HG03460 (cell line): ENCODE measurements at regions not wholly inside any gene's neighbourhood (a gene's known extent, or its start where the extent isn't known, plus 50 kb on each side); places are given as distances from the start of the nearest gene placed in this dataset.

Experiments used
- ATAC-seq: cut with Tn5 transposase; IDR thresholded peaks from one replicate; pipeline ENCODE4 v1.9.1; 2021; ENCODE audit not compliant: unreplicated experiment

DNA sequence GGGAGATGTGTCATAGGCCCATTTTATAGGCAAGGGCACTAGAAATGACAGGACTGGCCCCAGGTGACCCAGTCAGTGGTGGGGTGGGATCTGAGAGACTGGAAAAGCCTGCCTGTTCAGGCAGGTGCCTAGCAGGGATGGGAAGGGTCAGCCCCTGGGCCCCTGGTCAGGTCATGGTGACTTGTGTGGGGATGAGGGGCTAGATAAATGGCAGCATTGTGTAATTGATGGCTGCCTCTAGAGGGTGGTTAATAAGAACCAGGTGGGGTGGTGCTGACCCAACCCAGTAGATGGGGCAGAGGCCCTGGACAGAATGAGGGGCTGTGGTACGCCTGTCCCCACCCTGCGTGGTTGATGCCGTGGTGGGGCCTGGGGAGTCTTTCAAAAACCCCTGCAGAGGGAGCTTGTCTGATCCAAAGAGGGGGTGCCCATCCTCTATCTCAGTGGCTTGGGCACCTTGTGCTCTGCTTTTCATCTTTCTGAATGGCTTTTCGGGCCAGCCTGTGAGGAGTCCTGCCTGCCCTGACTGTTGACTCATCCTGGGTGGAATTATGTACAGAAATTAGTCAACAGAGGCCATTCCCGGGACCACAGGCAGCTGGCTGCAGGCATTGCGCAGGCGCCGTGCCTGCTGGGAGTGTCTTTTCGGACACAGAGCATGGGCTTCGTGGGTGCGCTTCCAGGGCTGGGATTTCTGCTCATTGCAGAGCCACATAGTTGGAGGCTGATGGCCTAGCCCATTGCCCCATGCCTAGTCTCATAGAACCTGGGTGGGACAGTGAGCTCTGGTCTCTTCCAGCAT is 93.6 kb upstream of the PITX1 start:
- no peak for ATAC-seq

DNA sequence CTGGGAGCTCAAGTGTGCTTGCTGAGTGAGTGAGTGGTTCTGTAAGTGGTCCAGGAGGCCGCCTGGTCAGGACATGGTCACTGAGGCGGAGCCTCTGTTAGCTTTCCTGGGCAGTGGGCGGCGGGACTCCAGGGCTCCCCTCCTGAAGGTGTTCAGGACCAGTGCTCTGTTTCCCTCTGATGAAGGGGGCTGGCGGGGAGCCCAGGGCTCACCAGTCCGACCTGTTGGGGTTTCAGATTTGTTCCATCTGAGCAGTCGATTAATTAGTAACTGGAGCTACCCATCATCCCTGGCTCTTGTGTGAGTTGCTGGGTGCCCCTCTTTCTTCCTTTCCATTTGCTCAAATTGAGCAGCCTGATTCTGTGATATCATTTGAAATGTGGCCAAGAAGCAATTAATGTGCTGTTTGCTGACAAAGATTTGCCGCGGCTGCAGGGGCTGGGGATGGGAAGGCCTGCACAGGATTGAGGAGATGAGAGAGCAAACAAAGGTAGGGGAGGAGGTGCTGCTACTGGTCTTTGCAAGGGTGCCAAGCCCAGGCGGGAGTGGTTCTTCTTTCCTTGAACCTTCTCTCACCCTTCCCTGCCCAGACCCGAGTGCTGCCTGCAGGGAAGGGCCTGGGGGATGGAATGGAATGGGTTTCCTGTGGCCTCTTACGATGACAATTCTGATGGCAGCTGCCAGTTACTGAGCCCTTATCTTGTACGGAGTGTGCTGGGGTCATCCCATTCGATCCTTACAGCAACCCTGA is 92.8 kb upstream of the PITX1 start:
- ATAC-seq, result no peak

DNA sequence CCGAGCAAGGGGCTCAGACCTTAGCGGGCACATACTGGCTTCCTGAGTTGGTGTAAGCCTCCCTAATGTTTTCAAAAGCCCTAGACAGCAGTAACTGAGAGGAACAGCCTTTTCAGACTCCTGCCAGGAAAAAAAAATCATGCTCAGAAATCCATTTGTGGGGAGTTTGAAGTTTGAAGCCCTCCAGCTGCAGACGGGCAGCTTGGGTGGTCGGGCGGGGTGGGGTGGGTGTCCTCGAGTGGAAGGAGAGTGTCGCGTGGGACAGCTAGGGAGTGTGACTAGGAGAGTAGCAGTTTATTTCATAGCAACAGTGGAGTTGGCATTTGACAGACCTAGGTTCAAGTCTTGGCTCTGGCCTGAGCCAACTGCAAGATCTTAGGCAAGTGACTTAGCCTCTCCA is 90.7 kb upstream of the PITX1 start:
- ATAC-seq, result no peak

DNA sequence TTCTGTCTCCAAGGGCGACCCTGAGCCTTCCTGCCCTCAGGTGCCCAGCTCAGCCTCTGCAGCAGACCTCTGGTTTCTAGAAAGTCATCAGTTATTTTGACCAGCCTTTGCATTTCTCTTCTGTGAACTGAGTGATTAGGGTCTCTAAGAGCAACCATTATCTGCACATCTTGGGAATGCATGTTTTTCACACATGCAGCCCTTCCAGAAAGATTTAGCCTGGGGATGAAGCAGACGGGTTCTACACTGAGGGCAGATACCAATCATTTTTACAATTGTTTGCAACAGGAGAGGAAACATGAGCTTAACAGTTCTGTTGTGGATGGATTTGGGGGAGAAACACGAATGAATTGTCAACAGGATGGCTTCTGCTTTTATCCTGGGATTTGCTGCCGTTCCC is 90.1 kb upstream of the PITX1 start:
- no peak for ATAC-seq

DNA sequence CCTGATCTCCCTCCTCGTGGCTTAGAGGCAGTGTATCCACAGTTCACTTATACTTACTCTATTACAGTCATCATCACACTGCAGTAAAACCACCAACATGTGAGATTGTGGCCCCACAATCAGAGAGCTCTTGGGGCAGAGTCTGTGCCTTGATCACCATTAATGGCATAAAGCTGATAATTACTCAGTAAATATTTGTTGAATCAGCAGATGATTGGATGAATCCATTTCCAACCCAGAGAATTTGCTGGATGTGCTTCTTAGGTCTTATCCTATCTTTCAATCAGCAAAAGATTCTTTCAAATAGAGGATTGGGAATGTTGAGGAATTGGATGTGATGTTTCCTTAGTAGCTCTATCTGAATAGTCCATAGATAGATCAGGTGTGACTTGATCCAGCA is 88.8 kb upstream of the PITX1 start:
- ATAC-seq, result no peak

DNA sequence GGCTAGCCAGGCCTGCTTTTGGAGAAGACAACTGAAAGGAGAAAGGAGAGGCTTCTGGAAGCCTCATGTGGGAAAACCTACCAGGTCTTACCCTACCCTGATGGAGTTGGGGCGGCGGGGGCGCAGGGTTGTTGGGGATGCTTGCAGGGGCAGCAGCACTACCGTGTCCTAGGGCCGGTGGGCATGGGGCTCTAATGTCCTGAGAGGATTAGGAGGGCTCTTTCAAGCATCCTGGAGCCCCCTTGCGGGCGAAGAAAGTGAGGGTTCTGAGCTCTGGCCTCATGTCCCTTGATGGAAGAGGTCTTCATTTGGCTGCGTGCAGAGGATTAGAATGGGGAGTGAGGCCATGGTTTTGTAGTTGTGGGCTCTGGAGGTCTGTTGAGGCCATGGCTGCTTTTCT is 86.9 kb upstream of the PITX1 start:
- no peak for ATAC-seq

DNA sequence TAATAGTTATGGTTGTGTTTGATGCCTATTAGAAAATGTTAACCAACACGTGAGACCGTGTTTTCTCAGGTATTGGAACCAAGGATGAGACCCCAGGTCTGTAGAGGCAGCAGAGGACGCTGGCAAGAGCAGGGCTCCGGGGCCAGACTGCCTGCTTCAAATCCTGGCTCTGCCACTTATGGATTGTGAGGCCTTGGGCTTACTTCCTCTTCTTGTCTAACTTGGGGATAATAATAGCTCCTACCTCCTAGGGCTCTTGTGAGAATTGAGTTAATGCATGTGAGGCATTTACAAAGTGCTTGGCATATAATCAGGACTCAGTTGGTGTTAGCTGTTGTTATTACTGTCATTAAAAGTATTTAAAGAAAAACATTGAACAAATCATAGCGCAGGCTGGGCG is 85.5 kb upstream of the PITX1 start:
- no peak for ATAC-seq

DNA sequence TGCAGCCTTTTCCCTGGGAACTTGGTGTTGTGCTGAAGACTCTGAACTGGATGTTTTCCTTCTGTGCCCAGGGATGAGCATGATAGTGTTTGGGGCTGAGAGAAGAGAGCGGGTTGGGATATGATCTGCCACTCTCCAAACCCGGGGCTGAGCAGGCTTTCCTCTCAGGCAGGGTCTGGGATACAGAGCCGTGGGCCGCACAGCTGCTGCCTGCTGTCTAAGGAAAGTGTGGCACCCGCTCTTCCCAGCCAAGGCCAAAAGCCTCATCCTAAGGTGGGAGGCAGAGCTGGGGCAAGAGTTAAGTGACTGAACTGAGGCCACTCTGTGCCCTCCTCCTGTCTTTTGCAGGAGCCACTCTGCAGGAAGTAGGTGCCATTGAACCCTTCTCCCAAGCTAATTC is 83.6 kb upstream of the PITX1 start:
- ATAC-seq, result no peak

DNA sequence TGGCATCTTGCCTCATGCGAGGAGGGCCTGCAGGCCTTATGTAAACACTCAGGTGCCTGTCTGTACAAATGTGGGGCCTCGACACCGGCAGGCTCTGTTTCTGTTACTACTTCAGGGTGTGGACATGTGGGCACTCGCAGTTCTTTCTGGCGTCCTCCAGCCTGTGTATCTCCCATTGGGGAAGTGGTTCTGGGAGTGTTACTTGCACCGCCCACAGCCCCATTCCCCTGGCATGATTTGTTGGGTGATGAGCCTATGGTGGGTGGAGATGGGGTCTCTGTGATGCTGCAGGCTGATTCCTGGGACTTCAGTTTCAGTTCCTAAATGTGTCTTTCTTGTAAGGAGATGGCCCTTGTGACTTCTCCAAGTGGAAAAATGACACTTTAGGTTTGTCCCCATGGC is 82.1 kb upstream of the PITX1 start:
- no peak for ATAC-seq

DNA sequence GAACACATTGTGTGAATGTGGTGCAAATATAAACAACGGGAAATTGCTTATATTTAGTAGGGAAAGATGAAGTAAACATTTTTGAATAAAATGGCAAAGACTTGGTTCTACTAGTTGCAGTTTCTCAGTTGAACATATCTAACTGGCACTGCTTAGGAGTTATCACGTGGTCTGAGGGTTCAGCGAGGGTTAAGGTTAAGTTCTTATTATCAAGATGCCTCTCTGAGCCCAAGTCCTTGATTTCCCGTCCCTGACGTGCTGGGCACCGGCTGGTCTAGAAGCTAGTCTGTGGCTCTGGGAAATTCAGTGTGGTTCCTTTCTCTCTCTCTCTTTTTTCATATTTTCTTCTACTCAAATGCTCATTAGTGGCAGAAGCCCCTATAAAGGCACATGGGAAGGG is 81.6 kb upstream of the PITX1 start:
- no peak for ATAC-seq

DNA sequence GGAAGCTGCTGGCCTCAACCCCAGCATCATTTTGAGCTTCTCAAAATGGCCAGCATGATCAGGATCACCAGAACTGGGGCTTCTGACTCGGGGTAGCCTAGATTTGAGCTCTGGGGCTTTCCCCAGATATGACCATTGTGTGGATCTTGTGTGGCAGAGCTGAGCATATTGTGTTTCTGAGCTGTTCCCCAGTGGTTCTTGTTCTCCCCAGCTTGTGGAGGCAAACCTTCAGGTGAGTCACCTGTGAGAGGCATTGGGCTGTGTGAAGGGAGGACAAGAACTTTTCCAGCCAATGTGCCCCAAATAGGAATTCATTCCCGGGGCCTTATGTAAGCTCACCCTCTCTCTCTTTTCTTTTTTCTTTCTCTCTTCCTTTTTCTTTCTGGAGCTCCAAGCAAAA is 80.7 kb upstream of the PITX1 start:
- ATAC-seq, result no peak

DNA sequence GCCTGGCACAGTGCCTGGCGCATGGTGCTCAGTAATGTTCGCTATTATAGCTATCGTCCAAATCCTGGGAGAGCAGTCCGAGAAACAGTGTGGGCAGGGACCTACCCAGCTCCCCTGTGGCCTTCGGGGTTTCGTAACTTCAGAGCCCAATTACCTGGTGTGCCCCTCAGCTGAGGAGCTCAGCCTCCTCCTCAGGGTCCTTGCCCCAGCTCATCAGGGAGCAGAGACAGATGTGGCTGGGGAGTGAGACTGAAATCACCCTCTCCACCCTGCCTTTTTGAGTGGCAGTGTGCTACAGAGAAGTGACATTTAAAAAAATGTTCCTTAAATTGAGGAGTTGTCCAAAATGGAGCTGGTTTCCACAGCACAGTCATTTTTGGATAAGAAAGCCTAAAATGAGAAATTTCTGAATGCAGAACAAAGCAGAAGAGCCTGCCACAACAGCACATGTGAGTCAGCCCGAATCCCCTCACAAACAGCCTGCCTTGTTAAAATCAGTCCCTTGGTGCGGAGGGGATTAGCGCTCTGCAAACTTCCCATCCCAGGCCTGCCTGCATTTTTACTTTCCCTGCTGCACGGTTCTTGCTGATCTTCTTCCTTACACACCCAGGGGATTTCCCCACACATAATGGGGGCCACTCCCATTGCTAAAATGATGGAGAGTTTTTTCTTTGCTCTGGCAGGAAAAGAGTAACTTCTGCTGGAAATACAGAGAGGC is 78.1 kb upstream of the PITX1 start:
- ATAC-seq, result no peak

DNA sequence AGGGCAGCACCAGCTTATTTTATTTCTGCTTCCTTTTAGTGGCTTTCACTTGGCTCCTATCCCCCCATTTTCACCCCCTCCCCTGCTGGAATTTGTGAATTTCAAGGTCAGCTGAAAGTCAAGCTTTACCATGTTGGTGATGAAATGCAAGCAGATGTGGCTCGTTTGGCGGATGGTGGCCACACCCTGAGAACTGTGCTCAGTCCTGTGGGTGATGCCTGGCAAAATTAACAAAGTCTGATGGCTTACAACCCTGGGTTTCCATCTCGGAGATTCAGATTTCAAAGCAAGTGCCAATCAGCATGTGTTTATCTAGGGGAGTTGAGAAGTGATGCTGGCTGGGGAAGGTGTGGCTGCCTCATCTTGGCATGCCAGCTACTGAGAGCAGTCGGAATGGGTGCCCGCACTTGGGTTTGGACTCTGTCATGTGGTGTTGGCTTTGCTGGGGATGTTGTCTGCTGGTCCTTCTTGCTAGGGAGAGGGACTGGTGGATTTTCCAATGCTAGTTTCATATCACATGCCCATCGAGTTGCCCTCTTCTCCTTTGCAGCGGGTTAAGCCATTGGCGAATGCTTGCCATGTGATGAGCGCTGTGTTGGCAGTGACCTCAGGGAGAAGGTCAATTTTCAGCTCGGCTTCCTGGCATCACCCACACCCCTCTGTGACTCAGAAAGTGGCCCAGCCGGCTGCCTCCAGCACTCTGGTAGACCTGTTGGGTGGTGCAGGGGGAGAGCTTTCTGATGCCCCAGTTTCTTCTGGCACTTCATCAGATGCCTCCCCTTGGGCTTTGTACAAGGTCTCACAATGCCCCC is 77.0 kb upstream of the PITX1 start:
- no peak for ATAC-seq

DNA sequence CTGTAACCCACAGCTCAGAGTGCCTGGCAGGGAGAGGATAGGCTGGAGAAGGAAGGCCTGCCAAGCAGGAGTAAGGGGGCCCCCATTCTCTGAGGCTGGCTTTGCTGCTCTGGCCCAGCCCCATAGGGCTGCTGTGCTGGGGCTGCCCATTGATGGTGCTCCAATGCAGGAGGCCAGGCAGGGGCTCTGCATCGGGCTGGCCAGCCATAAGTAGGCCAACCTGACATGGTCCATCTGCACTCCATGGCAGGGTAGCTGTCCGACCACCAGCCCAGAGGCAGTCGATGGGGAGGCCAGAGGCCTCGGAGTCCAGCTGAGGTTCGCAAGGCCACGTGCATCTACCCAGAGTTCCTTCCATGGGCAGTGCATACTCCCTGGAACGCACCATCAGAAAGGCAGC is 75.0 kb upstream of the PITX1 start:
- ATAC-seq, result no peak

DNA sequence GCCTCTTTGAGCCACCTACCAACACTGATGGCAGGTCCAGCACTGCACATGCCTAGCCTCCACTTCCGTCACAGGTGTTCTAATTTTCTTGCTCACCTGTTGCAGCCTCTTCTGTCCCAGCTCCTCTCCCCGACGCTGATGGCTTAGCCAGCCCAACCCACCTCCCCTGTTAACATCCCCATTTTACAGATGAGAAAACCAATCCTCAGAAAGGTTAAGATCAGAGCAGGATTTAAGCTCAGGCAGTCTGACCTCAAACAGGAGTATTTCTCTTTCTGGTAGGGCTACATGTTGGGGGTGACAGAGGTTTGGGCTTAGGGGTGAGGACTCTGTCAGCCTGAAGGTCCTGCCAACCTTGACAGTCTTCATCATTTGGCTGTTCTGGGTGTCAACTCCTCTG is 74.5 kb upstream of the PITX1 start:
- no peak for ATAC-seq

DNA sequence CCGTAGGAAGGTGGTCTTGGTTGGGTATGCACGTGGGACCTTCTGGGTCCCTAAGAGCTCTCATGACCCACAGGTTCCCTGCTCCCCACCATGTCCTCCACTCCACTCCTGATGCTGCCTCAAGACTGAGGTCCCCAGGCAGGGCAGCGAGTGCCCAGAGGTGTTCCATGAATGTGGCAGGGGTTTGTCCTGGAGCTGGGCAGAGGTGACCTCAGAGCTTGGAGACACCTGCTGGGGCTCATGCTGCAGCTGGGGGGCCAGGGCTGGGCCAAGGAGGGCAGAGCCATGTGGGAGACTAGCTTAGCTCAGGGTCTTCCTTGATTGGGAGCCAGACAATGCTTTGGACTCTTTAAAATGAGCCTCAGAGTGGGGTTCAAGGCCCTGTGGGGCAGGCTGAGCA is 74.0 kb upstream of the PITX1 start:
- no peak for ATAC-seq

DNA sequence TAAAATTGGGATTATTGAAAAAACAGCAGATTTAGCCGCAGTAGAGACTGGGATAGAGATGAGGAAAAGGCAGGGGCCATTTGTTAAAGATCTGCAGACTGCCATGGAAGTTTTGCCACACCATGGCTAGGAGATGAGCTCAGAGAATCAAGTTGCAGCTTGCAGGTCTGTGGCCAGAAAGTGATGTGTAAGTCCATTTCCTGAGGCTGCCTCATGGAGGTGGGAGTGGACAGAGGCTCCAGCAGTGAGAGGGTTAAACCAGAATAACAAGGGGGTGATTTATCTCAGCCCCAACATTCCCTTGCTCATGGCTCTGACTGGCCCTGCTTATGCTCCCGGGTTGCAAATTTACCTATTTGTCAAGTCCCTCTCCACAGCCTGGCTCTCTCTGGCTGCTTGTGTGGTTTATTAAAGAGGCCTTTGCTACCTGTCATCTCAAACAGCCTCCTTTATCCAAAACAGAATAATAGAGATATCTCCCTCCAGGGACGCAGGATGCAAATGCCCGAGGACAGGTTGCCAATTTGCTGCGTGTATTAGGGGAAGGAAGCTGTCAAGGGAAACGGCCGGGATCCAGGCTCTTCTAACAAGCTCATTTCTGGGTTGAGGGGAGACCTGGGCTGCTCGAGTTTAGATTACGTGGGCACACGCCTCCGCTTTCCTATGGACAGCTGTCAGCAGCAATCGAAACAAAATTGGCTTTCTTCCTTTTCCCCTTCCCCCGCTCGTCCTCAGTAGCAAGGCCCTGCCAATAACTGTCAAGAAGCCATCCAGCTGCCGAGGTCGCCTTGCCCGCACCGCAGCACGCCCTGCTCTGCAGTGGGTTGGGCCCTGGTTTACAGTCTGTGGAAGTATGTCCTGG is 72.8 kb upstream of the PITX1 start:
- ATAC-seq, result no peak

DNA sequence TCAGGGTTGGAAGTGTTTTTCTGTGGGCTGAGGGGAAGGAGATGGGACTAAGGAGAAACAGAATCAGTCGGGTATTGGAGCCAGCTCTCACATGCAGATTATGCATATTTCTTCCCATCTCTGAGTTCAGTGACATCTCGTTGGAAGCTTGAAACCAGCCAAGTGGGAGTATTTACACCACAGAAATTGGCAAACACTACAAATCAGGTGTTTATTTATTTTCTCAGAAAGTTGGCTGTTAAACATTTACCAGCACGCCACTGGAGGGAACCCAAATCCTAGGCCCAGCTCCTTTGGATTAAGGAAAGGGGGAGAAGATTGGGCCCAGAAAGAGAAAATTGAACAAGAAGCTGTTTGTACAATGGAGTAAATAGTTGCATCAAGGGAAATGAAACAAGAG is 72.1 kb upstream of the PITX1 start:
- no peak for ATAC-seq

DNA sequence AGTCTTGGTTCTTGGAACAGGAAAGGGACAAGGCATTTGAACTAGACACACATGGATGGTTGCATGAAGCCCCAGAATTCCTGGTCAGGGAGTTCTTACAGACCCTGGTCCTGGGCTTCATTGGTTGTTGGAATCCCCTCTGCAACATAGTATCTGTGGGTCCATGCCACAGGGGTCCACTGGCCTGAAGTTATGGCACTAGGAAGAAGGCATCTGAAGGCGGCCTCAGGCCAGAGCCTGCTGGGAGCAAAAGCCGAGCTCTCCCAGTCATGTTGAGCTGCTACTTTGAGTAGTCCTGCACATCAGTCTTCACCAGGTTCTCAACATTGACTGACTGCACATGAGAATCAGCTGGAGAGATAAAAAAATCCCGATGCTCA is 71.1 kb upstream of the PITX1 start:
- ATAC-seq, result no peak

DNA sequence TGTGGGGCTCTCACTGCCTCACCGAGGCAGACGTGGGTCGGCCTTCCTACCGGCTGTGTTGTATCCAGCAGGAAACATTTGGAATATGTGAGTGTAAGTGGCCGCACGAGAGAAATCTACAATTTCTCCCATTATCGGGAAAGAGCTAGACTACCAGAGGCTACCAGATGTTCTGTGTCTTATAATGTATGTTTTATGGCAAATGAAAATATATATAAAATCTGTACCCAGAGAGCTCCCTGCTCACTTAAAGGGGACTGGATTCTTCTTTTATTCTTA is 69.5 kb upstream of the PITX1 start:
- no peak for ATAC-seq
